OCI-LY7 (cell line): ENCODE measurements at regions not wholly inside any gene's neighbourhood (a gene's known extent, or its start where the extent isn't known, plus 50 kb on each side); places are given as distances from the start of the nearest gene placed in this dataset.

ENCODE experiments used
- EZH2phosphoT487 ChIP-seq: fragments of 200-600 bp; sonication (generic); IDR thresholded peaks from 2 replicates; pipeline ENCODE4 v1.6.1; 2018; ENCODE audit warnings: low read depth, borderline replicate concordance, mild to moderate bottlenecking, mixed run types, antibody characterized with exemption, low read length, moderate library complexity, mixed read lengths
- TF ChIP-seq, protein P1 (sequence below): fragments of 200-600 bp; sonication (generic); conservative IDR thresholded peaks from 2 replicates; pipeline ENCODE4 v1.5.1; 2014; ENCODE audit warnings: mild to moderate bottlenecking, antibody characterized with exemption, low read length, moderate library complexity, mixed read lengths

DNA sequence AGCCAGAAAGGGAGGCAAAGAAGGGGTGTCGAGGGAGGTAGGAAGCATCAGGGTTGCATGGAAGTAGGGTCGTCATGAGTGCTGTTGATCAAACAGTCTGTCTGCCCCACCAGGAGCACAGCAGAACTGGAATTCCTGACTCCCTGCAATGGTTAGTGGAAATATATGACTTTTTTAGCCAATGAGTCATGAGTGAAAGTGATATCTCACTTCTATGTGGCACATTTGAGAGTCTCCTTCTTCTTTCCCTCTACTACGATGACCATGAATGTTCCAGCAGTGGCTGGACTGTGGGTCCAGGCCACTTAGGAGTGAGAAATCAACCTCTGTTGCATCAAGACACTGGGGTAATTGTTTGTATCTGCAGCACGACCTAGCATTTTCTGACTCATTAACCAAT, 199.5 kb downstream of the TTC32 start:
- TF ChIP-seq, protein P1, sequence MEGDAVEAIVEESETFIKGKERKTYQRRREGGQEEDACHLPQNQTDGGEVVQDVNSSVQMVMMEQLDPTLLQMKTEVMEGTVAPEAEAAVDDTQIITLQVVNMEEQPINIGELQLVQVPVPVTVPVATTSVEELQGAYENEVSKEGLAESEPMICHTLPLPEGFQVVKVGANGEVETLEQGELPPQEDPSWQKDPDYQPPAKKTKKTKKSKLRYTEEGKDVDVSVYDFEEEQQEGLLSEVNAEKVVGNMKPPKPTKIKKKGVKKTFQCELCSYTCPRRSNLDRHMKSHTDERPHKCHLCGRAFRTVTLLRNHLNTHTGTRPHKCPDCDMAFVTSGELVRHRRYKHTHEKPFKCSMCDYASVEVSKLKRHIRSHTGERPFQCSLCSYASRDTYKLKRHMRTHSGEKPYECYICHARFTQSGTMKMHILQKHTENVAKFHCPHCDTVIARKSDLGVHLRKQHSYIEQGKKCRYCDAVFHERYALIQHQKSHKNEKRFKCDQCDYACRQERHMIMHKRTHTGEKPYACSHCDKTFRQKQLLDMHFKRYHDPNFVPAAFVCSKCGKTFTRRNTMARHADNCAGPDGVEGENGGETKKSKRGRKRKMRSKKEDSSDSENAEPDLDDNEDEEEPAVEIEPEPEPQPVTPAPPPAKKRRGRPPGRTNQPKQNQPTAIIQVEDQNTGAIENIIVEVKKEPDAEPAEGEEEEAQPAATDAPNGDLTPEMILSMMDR, result no peak
- no peak for TF ChIP-seq EZH2phosphoT487
